Activated naive CD4-positive, alpha-beta T cell treated with anti-CD3 and anti-CD28 coated beads, Interleukin-2, amount 50 U/mL, for 24 hours (primary cell): ENCODE measurements at regions not wholly inside any gene's neighbourhood (a gene's known extent, or its start where the extent isn't known, plus 50 kb on each side); places are given as distances from the start of the nearest gene placed in this dataset.
"Not testable (repeated sequence)": the region's sequence is repeated elsewhere in the genome, so short reads cannot be mapped to it uniquely, and the experiment has no call there.

Experiments
- H3K27ac Mint-ChIP-seq: one replicate; pipeline ENCODE4 v1.8.0; 2021; ENCODE audit warnings: mild to moderate bottlenecking, mixed read lengths
- H3K27me3 Mint-ChIP-seq: one replicate; pipeline ENCODE4 v1.8.0; 2021; ENCODE audit warnings: mixed read lengths
- H3K36me3 Mint-ChIP-seq: one replicate; pipeline ENCODE4 v1.8.0; 2021; ENCODE audit warnings: mixed read lengths
- H3K4me1 Mint-ChIP-seq: one replicate; pipeline ENCODE4 v1.8.0; 2021; ENCODE audit warnings: mixed read lengths
- H3K4me3 Mint-ChIP-seq: one replicate; pipeline ENCODE4 v1.8.0; 2021; ENCODE audit warnings: mild to moderate bottlenecking, mixed read lengths
- H3K9me3 Mint-ChIP-seq: one replicate; pipeline ENCODE4 v1.8.0; 2021; ENCODE audit warnings: mixed read lengths

DNA sequence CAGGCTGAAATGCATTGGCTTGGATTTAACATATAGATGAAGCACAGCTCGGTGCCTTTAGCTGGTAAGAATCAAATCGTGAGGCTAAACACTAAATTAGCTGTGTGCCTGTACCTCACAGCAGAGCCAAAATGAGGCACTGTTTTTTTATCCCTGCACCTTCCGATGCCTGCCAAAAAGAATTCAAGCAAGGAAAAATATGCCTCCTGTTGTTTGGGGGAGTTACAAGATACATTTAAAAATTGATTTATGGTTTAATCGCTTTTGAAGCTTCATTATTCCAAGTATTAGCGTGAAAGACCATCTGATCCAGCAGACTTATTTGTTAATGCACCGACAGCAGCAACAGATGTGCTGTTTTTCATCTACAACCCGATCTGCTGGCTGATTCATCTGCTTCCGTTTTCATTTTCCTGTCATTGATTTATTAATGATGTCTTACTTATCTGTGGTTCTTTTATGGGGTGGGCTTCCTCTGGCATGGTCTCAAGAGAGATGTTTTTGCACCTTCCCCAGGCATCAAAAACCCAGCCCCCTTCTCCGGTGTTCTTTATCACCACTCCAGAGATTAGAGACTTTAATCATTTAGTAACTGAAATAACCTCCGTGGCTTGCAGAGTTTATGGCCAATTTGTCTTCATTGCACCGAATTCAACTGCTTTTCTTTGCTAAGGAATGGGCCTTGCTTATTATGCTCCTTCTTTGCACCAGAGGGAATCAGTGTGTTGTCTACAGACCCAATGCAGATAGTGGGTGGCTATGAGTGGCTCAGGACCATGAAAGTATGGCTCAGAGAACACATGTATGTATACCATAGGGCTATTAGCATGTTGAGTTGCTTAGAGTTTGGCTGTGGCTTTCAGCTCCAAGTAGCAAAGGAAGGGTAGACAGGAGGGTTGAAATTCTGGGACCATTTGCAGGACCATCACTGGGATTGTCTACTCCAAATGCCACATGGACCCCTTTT lies 166.8 kb upstream of the TMEM260 start:
- Mint-ChIP-seq H3K4me3 (peak overlapping the region; percentile 71), H3K36me3 (no peaks in the 10 kb centered on the region), H3K9me3 (peaks cover 5% of the 10 kb centered on the region), H3K27ac (no peak overlapping the region), H3K4me1 (peaks cover 12% of the 10 kb centered on the region), H3K27me3 (peaks cover 7% of the 10 kb centered on the region)

DNA sequence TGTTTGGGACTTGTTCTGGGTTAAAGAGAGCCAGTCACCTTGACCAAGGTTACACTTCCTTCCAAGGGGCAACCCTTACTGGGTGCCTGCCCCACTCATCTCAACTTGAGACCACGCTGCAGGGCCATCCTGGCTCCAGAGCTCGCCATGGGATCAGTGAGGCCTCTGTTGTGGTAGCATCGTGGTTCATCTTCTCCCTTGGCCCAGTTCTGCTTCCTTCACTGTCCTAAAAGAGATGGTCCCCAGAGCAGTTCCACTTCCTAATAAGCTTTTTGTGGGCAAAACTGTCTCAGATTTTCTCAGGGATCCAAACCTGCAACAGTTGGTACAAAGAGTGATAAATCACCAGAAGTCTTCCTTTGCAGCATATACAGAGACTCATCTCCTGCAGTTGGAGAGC lies 165.9 kb upstream of the TMEM260 start:
- H3K36me3 Mint-ChIP-seq = no peaks in the 10 kb centered on the region
- H3K27ac Mint-ChIP-seq = no peak overlapping the region
- H3K27me3 Mint-ChIP-seq = peaks cover 3% of the 10 kb centered on the region
- H3K4me3 Mint-ChIP-seq = no peak overlapping the region
- peaks cover 12% of the 10 kb centered on the region for H3K4me1 Mint-ChIP-seq
- H3K9me3 Mint-ChIP-seq = peaks cover 5% of the 10 kb centered on the region

DNA sequence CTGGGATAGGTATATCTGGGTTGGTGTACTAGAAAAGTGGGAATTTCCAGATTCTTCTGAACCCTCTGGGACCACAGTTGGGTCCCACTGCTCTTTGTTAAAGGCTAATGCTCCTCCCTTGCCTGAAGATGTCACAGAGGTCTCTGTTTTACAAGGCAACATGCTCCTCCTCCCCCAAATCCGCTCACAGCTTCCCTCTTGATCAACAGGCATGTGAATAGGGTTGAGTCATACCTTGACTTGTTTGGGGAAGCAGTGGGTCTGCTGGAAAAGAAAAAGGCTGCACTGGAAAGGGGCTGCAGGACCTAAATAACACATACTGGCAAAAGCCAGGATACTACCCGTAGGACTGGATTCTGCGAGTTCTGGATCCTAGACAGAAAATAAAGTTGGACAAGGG lies 165.4 kb upstream of the TMEM260 start:
- no peaks in the 10 kb centered on the region for H3K36me3 Mint-ChIP-seq
- H3K4me3 Mint-ChIP-seq = no peak overlapping the region
- peaks cover 12% of the 10 kb centered on the region for H3K4me1 Mint-ChIP-seq
- peaks cover 3% of the 10 kb centered on the region for H3K27me3 Mint-ChIP-seq
- H3K27ac Mint-ChIP-seq = no peak overlapping the region
- H3K9me3 Mint-ChIP-seq = peaks cover 5% of the 10 kb centered on the region

DNA sequence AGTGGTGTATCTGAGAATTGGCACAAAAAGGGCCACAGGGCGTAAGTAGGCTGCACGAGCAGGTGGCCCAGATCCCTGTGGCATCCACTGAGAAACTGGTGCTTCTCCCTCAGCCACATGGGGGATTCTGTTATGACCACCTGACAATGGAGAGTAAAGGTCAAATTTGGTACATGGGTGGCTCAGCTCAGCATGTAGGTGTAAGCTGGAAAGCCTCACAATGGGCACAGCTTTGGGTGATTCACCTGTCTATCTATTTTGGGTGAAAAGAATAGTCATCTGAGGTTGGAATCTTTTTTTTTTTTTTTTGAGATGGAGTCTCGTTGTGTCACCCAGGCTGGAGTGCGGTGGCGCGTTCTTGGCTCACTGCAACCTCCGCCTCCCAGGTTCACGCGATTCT lies 163.4 kb upstream of the TMEM260 start:
- Mint-ChIP-seq H3K27me3 (peaks cover 3% of the 10 kb centered on the region), H3K4me3 (no peak overlapping the region), H3K27ac (no peak overlapping the region), H3K9me3 (no peaks in the 10 kb centered on the region), H3K36me3 (no peaks in the 10 kb centered on the region), H3K4me1 (peaks cover 12% of the 10 kb centered on the region)

DNA sequence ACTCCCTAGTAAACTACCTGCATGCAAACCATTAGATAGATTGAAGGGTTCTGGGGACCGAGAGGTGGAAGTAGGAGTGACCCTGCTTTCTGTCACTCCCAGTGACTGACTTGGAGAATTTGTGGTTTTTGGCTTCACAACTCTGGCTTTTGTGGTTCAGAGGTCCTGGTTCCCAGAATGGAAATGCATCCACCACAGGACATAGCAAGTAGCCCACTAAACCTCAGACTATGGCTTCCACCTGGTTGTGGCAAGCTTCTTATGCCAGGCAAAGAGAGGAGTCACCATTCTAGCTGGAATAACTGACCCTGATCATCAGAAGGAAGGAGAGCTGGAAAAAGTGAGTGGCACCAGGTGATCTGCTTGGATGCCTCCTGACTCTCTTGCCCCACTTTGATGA lies 162.4 kb upstream of the TMEM260 start:
- peaks cover 10% of the 10 kb centered on the region for H3K4me1 Mint-ChIP-seq
- H3K27ac Mint-ChIP-seq = no peak overlapping the region
- H3K9me3 Mint-ChIP-seq = no peaks in the 10 kb centered on the region
- H3K36me3 Mint-ChIP-seq = no peaks in the 10 kb centered on the region
- peaks cover 1% of the 10 kb centered on the region for H3K27me3 Mint-ChIP-seq
- no peak overlapping the region for H3K4me3 Mint-ChIP-seq

DNA sequence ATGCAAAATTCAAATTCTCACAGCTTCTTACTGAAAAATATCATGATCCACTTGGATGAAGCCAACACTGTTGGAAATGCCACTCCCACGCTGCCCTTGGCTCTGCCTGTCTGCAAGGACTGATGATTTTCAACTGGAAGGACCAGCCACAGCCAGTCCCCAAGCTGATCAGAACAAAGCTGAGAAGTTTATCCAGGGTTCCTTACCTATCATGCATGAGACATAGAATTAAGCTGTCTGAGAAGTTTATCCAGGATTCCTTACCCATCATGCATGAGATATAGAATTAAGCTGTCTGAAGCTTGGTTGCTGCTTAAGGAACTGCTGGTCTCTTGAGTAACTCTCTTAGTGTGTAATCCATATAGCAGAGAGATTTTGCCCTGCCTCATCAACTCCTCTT lies 159.8 kb upstream of the TMEM260 start:
- H3K36me3 Mint-ChIP-seq = no peaks in the 10 kb centered on the region
- H3K4me1 Mint-ChIP-seq = no peaks in the 10 kb centered on the region
- no peak overlapping the region for H3K4me3 Mint-ChIP-seq
- no peak overlapping the region for H3K27ac Mint-ChIP-seq
- no peaks in the 10 kb centered on the region for H3K9me3 Mint-ChIP-seq
- H3K27me3 Mint-ChIP-seq = peaks cover 1% of the 10 kb centered on the region

DNA sequence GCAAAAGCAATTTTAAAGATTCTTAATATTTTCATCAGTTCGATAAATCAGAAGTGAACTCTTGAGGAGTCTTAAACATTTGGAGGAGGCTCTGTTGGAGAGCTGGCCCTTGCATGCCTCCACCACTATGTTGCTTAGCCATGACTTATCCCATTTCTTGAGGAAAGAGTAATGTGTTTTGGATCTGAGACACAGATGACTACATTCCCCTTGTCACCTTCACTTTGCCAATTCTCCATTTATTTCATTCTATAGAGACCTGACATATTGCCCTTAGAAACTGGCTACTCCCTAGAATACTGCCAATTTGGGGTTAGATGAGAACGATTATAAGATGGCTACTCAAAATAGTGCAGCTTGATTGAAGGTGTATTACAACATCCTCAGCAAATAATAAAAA lies 157.4 kb upstream of the TMEM260 start:
- H3K27me3 Mint-ChIP-seq = no peaks in the 10 kb centered on the region

DNA sequence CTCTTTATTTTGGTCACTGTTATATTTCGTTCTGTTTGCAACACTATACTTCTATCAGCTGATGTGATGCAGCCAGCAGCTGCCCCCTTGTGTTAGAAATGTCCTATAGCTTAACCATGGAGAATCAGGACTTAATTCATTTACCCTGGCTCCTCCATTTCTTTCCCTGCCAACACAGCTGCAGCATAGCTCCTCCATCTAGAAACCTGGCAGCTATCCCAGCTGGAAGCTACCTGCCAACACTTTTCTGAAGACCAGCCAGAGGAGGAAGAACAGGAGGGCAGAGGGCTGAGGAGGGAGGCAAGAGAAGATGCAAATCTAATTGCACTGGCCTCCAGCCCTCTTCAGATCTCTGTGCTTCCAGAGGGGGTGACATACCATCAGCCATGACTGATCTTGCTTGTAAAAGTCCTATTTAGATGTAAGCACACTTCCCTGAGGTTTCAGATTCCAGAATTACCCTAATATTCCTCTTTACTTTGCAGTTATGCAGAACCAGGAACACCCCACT lies 156.8 kb upstream of the TMEM260 start:
- no peak overlapping the region for H3K27ac Mint-ChIP-seq
- no peaks in the 10 kb centered on the region for H3K9me3 Mint-ChIP-seq
- no peaks in the 10 kb centered on the region for H3K27me3 Mint-ChIP-seq
- H3K36me3 Mint-ChIP-seq = no peaks in the 10 kb centered on the region
- H3K4me1 Mint-ChIP-seq = no peaks in the 10 kb centered on the region
- H3K4me3 Mint-ChIP-seq = no peak overlapping the region

More for the DNA sequence above, 157.4 kb upstream of the TMEM260 start:
- no peak overlapping the region for H3K4me3 Mint-ChIP-seq
- no peaks in the 10 kb centered on the region for H3K9me3 Mint-ChIP-seq
- H3K27ac Mint-ChIP-seq = no peak overlapping the region
- no peaks in the 10 kb centered on the region for H3K4me1 Mint-ChIP-seq
- no peaks in the 10 kb centered on the region for H3K36me3 Mint-ChIP-seq

DNA sequence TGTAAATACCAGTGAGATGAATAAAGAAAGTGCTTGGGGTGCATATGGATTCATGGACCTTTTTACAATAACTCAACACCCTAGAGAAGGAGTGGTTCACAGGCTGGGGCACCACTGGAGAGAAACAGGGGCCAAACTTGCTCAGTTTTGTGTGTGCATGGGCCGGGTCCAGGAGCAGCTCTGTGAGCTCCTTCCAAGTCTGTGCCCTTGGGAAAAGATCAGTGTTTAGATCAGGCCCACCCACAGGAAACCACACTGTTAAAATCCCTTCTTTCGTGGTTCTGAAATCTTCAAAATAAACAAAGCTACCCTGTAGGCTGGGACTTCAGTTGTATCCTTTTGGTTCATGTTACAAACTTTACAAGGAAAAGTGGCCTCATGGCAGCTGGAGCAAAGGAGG lies 156.1 kb upstream of the TMEM260 start:
- H3K4me1 Mint-ChIP-seq = no peaks in the 10 kb centered on the region
- H3K27ac Mint-ChIP-seq = no peak overlapping the region
- no peaks in the 10 kb centered on the region for H3K36me3 Mint-ChIP-seq
- no peaks in the 10 kb centered on the region for H3K27me3 Mint-ChIP-seq
- no peak overlapping the region for H3K4me3 Mint-ChIP-seq
- no peaks in the 10 kb centered on the region for H3K9me3 Mint-ChIP-seq

DNA sequence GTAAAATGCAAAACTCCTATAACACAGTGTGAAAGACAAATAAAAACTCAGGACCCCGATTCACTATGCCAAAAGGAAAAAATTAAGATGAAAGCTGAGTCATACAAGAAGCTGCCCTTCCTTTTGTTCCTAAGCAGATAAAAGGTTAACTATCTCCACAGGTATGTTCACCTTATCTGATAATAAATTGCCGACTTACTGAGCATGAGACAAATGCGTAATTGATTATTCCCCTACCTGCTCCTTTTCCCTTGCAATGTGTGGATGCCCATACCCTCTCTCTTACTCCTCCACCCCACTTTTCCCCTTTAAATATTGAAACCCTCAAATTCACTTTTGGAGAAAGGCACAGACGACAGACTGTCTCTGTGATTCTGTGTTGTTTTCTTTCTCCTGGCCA lies 148.6 kb upstream of the TMEM260 start:
- Mint-ChIP-seq H3K9me3 (no peaks in the 10 kb centered on the region), H3K36me3 (no peaks in the 10 kb centered on the region), H3K4me1 (no peaks in the 10 kb centered on the region), H3K27me3 (peaks cover 8% of the 10 kb centered on the region), H3K27ac (no peak overlapping the region), H3K4me3 (no peak overlapping the region)

DNA sequence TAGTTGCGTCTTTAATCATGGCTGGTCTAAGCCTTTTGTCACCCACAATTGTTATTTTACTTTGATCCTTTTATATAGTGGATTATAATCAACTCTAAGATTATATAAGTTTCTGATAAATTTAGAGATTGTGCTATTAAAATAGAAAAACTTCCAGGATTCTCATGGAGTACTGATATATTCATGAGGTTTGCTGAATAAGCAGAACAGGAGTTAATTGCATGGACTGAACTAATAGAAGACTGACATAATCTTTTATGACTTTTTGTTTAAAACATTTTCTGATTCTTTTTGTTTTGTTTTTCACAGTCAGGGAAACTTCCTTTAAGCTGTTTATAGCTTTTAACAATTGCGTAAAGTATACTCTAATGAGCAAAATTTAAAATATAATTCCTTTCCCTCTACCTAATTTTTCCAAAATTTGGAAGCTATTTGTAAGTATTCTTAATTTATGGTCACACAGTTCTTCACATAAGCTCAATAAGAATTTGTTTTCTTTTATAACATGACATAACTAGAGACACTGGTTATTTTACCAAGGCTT lies 129.9 kb upstream of the TMEM260 start:
- H3K9me3 Mint-ChIP-seq = peaks cover 10% of the 10 kb centered on the region
- peaks cover 4% of the 10 kb centered on the region for H3K36me3 Mint-ChIP-seq
- no peak overlapping the region for H3K27ac Mint-ChIP-seq
- peaks cover 23% of the 10 kb centered on the region for H3K27me3 Mint-ChIP-seq
- peaks cover 8% of the 10 kb centered on the region for H3K4me1 Mint-ChIP-seq
- no peak overlapping the region for H3K4me3 Mint-ChIP-seq

DNA sequence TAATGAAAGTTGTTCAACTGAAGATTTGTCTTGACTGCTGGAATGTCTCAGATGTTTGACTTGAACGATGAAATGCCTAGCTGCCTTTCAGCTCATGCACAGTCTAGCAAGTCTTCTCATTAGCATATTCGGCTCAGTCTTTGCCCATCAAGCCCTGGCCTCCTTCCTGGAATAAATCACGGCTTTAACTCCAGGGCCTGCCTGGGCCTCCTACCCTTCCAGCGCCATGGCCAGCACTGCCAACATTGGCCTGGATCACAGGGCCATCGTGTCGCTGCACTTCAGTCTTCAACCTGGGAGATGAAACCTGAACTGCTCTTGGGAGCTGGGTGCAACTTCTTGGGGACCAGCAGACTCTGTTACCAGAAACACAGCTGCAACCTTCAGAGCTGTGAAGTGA lies 126.7 kb upstream of the TMEM260 start:
- Mint-ChIP-seq H3K36me3 (peaks cover 3% of the 10 kb centered on the region), H3K27me3 (peaks cover 27% of the 10 kb centered on the region), H3K9me3 (peaks cover 5% of the 10 kb centered on the region), H3K27ac (no peak overlapping the region), H3K4me1 (peaks cover 5% of the 10 kb centered on the region), H3K4me3 (no peak overlapping the region)

DNA sequence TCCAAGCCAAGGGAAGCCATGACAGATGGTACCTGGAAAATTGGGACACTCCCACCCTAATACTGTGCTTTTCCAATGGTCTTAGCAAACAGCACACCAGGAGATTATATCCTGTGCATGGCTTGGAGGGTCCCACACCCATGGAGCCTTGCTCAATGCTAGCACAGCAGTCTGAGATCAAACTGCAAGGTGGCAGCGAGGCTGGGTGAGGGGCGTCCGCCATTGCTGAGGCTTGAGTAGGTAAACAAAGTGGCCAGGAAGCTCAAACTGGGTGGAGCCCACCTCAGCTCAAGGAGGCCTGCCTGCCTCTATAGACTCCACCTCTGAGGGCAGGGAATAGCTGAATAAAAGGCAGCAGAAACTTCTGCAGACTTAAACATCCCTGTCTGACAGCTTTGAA lies 124.9 kb upstream of the TMEM260 start:
- H3K4me3 Mint-ChIP-seq, H3K27ac Mint-ChIP-seq, H3K36me3 Mint-ChIP-seq, H3K4me1 Mint-ChIP-seq, H3K9me3 Mint-ChIP-seq: not testable (repeated sequence)
- peaks cover 23% of the 10 kb centered on the region for H3K27me3 Mint-ChIP-seq

DNA sequence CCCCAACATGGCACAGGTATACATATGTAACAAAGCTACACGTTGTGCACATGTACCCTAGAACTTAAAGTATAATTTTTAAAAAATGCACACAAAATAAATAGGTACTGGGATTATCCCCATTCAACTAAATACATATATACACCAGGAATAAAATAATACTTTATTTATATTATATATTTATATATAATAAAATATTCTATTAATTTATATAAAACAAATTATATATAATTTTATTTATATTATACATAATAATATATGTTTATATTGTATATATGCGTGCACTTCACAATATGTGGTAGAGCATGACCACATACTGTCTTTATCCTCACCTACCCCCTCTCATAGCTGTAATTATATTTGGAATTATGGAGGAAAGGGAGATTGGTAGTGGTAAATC lies 119.1 kb upstream of the TMEM260 start:
- H3K9me3 Mint-ChIP-seq = no peaks in the 10 kb centered on the region
- no peak overlapping the region for H3K4me3 Mint-ChIP-seq
- H3K27ac Mint-ChIP-seq = no peak overlapping the region
- H3K36me3 Mint-ChIP-seq = no peaks in the 10 kb centered on the region
- H3K27me3 Mint-ChIP-seq = peaks cover 19% of the 10 kb centered on the region
- H3K4me1 Mint-ChIP-seq = no peaks in the 10 kb centered on the region

DNA sequence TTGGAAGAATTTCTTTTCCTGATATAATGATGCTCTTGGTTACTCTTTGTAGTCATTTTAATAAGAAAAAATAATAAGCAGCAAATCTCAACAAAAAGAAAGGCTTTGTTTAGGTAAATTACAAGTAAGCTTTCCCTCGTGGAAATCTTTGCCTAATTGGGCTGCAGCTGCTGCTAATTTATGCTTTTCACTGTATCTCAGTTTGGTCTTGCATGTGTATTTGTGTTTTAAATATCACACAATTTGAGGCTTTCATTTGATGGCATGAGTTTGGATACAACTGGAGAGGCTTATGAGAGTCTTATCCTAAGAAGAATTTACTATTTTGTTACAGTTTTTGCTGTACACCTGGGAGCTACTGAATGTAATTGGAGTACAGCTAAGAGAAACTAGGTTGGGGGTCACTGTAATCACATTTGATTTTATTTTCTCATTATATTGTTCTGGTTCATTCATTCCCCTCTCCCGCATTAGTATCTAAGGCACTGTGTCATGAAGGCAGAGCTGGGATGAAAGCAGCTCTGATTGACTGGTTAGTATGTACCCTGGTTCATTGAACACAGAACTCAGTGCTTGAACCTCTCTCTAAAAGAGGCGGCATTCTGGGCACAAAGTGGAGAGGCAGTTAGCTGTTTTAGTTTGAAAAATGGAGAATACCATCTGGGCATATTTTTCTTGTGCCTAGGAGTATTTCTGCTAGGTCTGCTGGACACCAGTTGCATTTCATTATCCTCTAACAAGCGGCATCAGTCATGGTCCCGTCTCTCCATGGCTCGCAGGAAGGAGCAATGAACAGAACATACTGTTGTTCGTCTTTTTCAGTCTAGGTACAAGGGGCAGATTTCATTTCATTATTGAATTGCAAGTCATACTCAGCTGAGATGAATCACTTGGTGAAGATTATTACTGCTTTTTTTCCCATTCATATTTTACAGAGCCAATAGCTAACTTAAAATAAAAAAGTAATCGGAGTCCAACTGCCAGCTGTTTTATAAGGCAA lies 118.0 kb upstream of the TMEM260 start:
- H3K27me3 Mint-ChIP-seq = peaks cover 15% of the 10 kb centered on the region
- H3K4me3 Mint-ChIP-seq = no peak overlapping the region
- H3K36me3 Mint-ChIP-seq = no peaks in the 10 kb centered on the region
- no peaks in the 10 kb centered on the region for H3K9me3 Mint-ChIP-seq
- no peak overlapping the region for H3K27ac Mint-ChIP-seq
- no peaks in the 10 kb centered on the region for H3K4me1 Mint-ChIP-seq
